HCT116 (cell line): ENCODE measurements at regions not wholly inside any gene's neighbourhood (a gene's known extent, or its start where the extent isn't known, plus 50 kb on each side); places are given as distances from the start of the nearest gene placed in this dataset.

Experiments
- CBX3 ChIP-seq: IDR thresholded peaks from 2 replicates; pipeline ENCODE4 v1.6.1; 2012; ENCODE audit warnings: low read depth
- CTCF ChIP-seq, 3 experiments: fragments of 200-600 bp in 1 of 3; sonication (generic) in 1 of 3; IDR thresholded peaks in 2 of 3; conservative IDR thresholded peaks in 1 of 3; 2 replicates each; pipeline ENCODE4 v1.5.1; 2012 to 2017; ENCODE audit warnings: low read depth in 2 of 3, low read length in 2 of 3, antibody characterized with exemption in 1 of 3, borderline replicate concordance in 1 of 3, control low read depth in 1 of 3, mild to moderate bottlenecking in 1 of 3, mixed read lengths in 1 of 3, mixed run types in 1 of 3, moderate library complexity in 1 of 3; ENCODE audit not compliant: insufficient read depth in 1 of 3
- EGR1 ChIP-seq: IDR thresholded peaks from 2 replicates; pipeline ENCODE4 v1.6.1; 2012; ENCODE audit warnings: low read depth
- EZH2 ChIP-seq: fragments of 200-600 bp; sonication (generic); IDR thresholded peaks from 2 replicates; pipeline ENCODE4 v1.6.1; 2017; ENCODE audit warnings: antibody characterized with exemption, mixed run types
- EZH2phosphoT487 ChIP-seq: fragments of 200-600 bp; IDR thresholded peaks from 2 replicates; pipeline ENCODE4 v1.6.1; 2018; ENCODE audit warnings: antibody characterized with exemption, borderline replicate concordance
- FOSL1 ChIP-seq: IDR thresholded peaks from 2 replicates; pipeline ENCODE4 v1.6.1; 2012; ENCODE audit warnings: low read depth
- POLR2A ChIP-seq: IDR thresholded peaks from 2 replicates; pipeline ENCODE4 v1.7.0; 2011; ENCODE audit warnings: borderline replicate concordance; ENCODE audit not compliant: insufficient read depth, insufficient read length; ENCODE audit errors: extremely low read depth
- POLR2AphosphoS5 ChIP-seq: IDR thresholded peaks from 2 replicates; pipeline ENCODE4 v1.6.1; 2011; ENCODE audit warnings: mild to moderate bottlenecking, low read depth, low read length, moderate library complexity
- REST ChIP-seq: IDR thresholded peaks from 2 replicates; pipeline ENCODE4 v1.6.1; 2012; ENCODE audit warnings: low read depth
- YY1 ChIP-seq: IDR thresholded peaks from 2 replicates; pipeline ENCODE4 v1.6.1; 2011; ENCODE audit warnings: low read length, low read depth, moderate library complexity, mild to moderate bottlenecking; ENCODE audit not compliant: insufficient replicate concordance; ENCODE audit errors: extremely low read depth
- ZFX ChIP-seq: fragments of 450-650 bp; IDR thresholded peaks from 2 replicates; pipeline ENCODE4 v1.6.1; 2017

- TF ChIP-seq CTCF (IDR thresholded peaks at IDR 0.05 in 2 of 3, conservative IDR thresholded peaks at IDR 0.05 in 1 of 3; ENCODE audit: borderline replicate concordance in 1 of 3, insufficient read depth in 1 of 3, low read depth in 2 of 3, low read length in 2 of 3), result no peak
- no peak for TF ChIP-seq EZH2phosphoT487
- no peak for TF ChIP-seq FOSL1
- TF ChIP-seq POLR2A, result no peak
- TF ChIP-seq EGR1, result no peak
- TF ChIP-seq YY1, result no peak
- no peak for TF ChIP-seq CBX3
- no peak for TF ChIP-seq EZH2
- TF ChIP-seq ZFX, result no peak
- no peak for TF ChIP-seq REST
- TF ChIP-seq POLR2AphosphoS5, result peak; percentile 26; the same call in 1 of the 2 replicates
These were observed 605.9 kb upstream of the DIPK2B start for GRCh38 chrX:45806410-45807121.
